GM18517 (cell line): ENCODE measurements at regions not wholly inside any gene's neighbourhood (a gene's known extent, or its start where the extent isn't known, plus 50 kb on each side); places are given as distances from the start of the nearest gene placed in this dataset.
"Not testable (repeated sequence)": the region's sequence is repeated elsewhere in the genome, so short reads cannot be mapped to it uniquely, and the experiment has no call there.

Experiments
- ATAC-seq: cut with Tn5 transposase; IDR thresholded peaks from one replicate; pipeline ENCODE4 v1.9.1; 2021; ENCODE audit warnings: mild to moderate bottlenecking, moderate library complexity; ENCODE audit not compliant: unreplicated experiment

GRCh38 chr12:74595696-74596095 lies 58.1 kb downstream of the ATXN7L3B start:
- no peak for ATAC-seq

GRCh38 chr12:74598819-74599218 lies 61.2 kb downstream of the ATXN7L3B start:
- ATAC-seq = no peak

GRCh38 chr12:74599932-74600331 lies 62.3 kb downstream of the ATXN7L3B start:
- no peak for ATAC-seq

GRCh38 chr12:74600817-74601216 lies 63.2 kb downstream of the ATXN7L3B start:
- ATAC-seq = not testable (repeated sequence)

DNA sequence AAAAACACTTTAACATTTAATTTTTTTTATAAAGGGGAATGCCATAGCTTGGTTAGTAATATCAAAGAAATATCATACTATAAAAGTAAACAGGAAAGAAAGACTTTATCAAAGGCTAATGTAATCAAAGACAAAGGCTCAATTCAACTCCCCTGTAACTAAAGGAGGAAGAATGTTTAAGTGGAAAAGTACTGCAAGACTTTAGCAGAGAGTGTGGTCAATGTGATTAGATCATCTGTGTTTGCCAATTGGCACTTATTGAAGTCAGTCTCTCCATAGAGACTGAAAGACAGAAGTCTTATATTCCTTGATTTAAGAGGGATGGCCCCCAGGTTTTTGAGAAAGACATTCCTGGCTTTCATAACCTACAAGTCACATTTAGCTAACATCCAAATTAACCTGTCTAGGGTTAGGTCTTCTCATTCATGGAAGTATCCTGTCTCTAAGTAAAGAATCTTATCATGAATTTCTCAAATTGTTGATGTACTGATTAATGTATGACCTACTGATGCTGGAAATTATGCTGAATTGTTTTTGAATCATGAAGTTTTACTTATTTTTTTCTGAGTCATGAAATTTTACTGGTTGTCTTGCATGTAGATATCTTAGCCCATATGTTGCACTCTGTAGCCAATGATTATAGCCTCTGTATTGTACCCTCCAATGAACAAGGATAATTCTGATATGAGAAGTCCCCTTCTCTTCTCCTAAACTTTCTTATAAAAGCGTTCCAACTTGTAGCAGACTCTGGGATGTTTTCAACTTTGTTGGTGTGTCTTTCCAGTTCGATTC lies 65.4 kb downstream of the ATXN7L3B start:
- no peak for ATAC-seq

DNA sequence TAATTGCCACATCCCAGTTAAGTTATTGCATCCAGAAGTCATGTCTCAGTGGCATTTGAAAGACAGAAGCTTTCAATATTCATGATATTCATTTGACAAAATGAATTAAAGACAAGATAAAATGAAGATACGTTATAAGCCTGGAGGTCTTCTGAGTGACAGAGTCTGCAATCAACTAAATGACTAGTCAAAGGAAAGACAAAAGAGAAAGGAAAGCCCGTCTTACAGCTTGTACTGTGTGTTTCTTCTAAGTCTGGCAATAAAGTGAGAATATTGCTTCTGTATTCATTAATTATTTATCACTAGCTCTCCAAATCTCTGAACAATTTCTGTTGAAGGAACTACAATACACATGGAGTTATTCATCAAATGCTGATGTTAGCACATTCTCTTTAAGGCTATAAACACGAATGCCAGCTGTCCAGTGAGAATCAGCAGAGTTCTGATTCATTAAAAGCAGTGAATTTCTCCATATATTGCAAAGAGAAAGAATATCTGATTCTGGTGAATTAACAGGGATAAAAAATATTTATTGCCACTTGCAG lies 70.7 kb downstream of the ATXN7L3B start:
- no peak for ATAC-seq

DNA sequence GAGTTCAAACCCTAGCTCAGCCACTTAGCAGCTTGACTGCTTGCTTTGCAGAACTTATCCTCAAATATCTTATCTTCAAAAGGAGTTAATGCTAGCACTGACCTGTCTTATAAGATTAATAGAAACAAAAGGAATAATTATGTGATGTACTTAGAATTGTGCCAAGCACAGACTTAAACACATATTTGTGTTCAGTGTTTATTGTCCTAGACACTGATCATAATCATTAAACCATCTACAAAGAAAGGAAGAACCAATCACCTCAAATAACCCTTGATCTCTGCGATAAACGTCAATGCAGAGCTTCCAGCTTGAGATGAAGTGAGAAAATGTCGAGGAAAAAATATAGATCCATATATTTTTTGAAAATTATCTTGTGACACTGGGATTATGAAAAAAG lies 73.1 kb downstream of the ATXN7L3B start:
- no peak for ATAC-seq

- no peak for ATAC-seq
These were observed 76.8 kb downstream of the ATXN7L3B start for GRCh38 chr12:74614426-74614825.

- ATAC-seq = no peak
These were observed 81.4 kb downstream of the ATXN7L3B start for GRCh38 chr12:74619084-74619483.

DNA sequence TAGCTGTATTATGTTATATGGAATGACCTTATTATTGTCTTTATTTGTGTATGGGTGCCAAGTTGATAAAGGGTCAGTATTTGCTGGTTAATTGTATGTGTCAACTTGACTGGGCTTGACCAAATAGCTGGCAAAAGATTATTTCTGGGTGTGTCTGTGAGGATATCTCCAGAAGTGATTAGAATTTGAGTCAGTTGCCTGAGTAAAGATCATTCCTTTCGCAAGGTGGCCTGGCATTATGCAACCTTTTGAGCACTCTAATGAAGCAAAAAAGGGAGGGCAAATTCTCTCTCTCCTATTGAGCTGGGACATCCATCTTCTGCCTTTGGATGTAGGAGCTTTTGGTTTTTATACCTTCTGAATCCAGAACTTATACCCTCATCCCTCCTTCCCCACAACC lies 82.2 kb downstream of the ATXN7L3B start:
- no peak for ATAC-seq

DNA sequence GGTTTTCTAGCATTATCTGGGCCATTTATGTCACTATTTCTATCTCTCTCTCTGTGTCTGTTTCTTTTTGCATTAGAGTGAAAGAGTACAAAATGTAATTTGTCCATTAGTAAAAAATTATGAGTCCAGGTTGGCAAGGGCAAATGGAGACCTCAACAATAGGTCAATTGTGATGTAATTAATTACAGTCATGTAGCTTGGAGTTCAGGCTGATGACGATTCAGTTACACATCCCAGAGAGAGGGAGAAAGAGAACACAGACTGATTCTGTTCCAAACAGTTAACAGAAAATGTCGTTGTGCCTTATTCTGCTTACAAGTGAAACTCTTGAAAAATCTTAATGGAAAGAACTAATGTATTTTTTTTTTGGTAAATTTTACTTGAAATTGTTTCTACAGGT lies 83.3 kb downstream of the ATXN7L3B start:
- no peak for ATAC-seq

DNA sequence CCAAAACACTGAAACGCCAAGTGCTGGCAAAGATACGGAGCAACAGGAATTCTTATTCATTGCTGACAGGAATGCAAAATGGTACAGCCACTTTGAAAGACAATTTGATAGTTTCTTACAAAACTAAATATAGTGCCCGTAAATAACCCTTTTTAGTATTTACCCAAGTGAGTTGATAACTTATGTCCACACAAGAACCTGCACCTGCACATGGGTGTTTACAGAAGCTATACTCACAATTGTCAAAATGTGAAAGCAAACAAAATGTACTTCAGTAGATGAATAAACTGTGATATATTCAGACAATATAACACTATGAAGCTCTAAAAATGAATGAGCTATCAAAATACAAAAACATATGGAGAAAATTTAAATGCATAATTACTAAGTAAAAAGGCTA lies 86.6 kb downstream of the ATXN7L3B start:
- no peak for ATAC-seq

DNA sequence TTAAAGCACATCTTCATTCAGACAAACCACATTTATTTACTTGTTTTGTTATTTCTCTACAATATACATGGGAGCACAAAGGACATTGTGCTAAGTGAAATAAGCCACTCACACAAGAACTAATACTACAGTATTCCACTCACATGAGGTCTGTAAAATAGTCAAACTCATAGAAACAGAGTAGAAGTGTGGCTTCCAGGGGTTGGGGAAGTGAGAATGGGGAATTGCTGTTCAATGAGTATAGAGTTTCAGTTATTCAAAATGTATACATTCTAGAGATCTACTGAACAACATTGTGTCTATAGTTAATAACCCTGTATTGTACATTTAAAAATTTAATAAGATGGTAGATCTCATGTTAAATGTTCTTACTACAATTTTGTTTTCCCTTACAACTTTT lies 88.8 kb downstream of the ATXN7L3B start:
- ATAC-seq = no peak

DNA sequence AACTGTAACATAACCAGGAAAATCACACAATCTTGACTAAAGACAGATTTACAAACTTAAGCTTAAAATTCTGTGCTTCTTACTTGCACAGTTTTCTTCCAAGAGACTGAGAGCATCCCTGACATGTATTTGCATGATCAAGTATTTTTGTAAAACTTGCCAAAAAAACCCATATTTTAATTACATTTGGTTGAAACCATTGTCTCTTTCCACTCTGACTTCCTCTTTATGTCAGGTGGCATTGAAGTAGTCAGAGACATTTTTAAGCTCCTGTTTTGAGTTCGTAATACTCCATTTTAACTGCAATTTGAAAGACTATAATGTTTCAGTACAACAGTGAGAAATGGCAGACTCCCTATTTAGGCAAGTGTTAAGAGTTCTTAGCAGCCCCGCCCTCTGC lies 103.6 kb downstream of the ATXN7L3B start:
- ATAC-seq = no peak

GRCh38 chr12:74641694-74642093 lies 104.1 kb downstream of the ATXN7L3B start:
- ATAC-seq = no peak

DNA sequence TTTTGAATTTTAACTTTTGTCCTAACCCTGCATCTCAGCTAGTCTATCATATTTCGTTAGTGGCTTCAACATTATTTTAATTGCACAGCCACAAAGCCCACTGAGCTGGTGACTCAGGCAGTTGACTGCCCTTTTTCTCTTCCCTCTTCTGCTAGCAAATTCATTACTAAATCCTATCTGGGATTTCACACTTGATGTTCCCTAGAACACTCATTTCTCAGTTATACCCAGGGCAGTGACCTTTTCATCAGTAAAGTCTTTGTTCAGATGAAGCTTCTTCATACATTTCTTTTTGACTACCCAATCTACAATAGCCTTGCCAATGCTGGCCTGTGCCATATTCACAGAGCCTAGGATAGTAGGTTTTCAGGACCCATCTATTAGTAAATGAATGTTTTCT lies 107.0 kb downstream of the ATXN7L3B start:
- ATAC-seq = no peak

DNA sequence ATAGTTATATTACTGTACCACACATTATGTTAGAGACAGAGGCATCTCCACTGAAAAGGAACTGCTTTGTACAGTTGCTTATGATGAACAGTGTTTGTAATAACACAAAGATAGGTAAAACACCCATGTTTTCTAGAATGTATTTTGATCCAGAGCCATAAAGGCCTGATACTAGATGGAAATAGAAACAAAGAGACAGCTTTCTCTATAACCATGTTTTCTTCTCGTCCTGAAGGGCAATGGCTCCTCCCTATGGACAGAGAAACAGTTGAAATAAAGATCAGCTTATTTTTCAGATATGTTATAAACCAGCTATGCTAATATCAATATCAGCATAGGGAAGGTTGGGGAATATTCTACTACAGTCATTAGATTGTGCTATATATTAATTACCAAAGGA lies 109.2 kb downstream of the ATXN7L3B start:
- ATAC-seq = no peak

DNA sequence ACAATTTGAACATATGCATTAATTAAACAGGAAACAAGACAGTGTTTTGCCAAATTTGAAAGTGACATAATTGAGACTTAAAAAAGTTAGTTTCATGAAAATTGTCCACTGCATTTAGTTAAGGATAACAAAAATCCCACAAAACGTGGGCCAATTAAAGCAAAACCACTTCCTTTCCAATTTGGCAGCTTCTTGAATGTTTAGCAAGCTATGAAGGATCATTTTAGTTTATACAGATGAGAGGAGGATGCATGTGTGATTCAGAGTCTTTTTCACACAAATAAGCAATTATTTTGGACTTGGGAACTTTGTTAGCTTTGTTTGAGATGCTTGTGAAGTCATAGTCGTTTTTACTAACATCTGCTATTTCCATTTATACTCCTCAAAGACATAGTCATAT lies 109.6 kb downstream of the ATXN7L3B start:
- no peak for ATAC-seq

- ATAC-seq = no peak
These were observed 118.6 kb downstream of the ATXN7L3B start for GRCh38 chr12:74656251-74656650.

DNA sequence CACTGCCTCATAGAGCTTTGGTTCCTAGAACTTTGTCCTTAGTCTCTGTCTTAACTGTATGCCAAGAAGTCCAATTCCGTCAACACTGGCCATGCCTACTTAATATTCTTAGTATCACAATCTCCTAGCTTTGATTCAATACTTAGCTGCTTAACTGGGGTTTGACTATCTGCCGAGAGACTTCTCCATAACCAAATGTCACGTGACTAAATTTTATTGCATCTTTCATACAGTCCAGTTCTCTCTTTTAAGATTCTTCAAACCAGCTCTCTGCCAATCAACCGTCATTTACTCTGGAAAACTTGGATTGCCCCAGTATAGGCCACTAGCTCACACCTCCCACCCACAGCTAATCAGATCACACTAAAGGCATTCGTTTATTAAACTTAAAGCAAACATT lies 122.8 kb downstream of the ATXN7L3B start:
- no peak for ATAC-seq

DNA sequence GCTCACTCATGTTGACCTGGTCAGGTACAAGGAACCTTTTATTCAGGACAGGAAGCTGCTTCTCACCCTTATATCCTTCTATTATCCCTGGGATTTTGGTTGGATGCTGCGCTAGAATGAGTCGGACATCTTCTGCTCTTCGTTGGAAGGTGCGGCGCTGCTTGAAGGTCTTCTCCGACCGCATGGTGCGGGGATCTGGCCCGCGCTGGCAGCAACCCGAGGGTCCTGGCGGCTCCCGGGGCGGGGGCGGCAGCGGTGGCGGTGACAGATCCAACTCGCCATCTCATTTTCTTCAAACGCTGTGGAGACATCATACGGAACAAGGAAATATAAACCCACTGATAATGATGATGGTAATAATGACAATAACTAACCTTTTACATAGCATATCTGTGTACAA lies 126.3 kb downstream of the ATXN7L3B start:
- no peak for ATAC-seq

- no peak for ATAC-seq
These were observed 128.1 kb downstream of the ATXN7L3B start for GRCh38 chr12:74665690-74666089.

DNA sequence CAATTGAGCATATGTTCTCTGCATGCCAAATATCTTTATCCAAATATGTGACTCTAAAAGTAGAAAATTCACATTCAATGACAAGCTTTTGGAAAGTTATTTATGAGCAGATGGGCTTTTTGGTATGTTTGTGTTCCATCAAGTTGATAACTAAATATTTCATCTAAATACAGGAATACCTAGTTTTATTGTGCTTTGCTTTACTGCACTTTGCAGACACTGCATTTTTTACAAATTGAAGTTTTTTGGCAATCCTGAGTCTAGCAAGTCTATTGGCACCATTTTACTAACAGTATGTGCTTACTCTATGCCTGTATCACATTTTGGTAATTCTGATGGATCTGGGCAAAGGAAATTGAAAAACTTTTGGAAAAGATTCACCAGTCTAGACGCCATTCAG lies 133.8 kb downstream of the ATXN7L3B start:
- ATAC-seq = no peak
